Mesenchymal stem cell (in vitro differentiated cells and primary cell): ENCODE measurements at regions not wholly inside any gene's neighbourhood (a gene's known extent, or its start where the extent isn't known, plus 50 kb on each side); places are given as distances from the start of the nearest gene placed in this dataset.
"Not testable (repeated sequence)": the region's sequence is repeated elsewhere in the genome, so short reads cannot be mapped to it uniquely, and the experiment has no call there.

Experiments used
- DNase-seq: peaks from one replicate; pipeline ENCODE4 v3.0.0-alpha.2; 2013
- H2AFZ ChIP-seq: one replicate; pipeline ENCODE4 v1.6.1; 2013; ENCODE audit warnings: low read depth, mild to moderate bottlenecking, control low read depth, inconsistent platforms, low read length, moderate library complexity
- H2AK5ac ChIP-seq: 2 replicates; pipeline ENCODE4 v1.6.1; 2013; ENCODE audit warnings: low read length, moderate library complexity, mild to moderate bottlenecking, inconsistent platforms; ENCODE audit not compliant: severe bottlenecking
- H2BK120ac ChIP-seq: one replicate; pipeline ENCODE4 v1.6.1; 2013; ENCODE audit warnings: low read depth, mild to moderate bottlenecking, inconsistent platforms, low read length, moderate library complexity
- H2BK12ac ChIP-seq, 2 experiments: one replicate each; pipeline ENCODE4 v1.6.1; 2013; ENCODE audit warnings: inconsistent platforms in 2 of 2, low read length in 2 of 2, mild to moderate bottlenecking in 2 of 2, moderate library complexity in 2 of 2, control low read depth in 1 of 2
- H2BK15ac ChIP-seq: one replicate; pipeline ENCODE4 v1.6.1; 2013; ENCODE audit warnings: mild to moderate bottlenecking, low read depth, inconsistent platforms; ENCODE audit not compliant: poor library complexity, severe bottlenecking
- H2BK5ac ChIP-seq: 2 replicates; pipeline ENCODE4 v1.6.1; 2013; ENCODE audit warnings: low read depth, mild to moderate bottlenecking, low read length, control low read depth, inconsistent platforms; ENCODE audit not compliant: poor library complexity, severe bottlenecking
- H3K14ac ChIP-seq, 2 experiments: one replicate each; pipeline ENCODE4 v1.6.1; 2013; ENCODE audit warnings: inconsistent platforms in 2 of 2, low read length in 2 of 2, control low read depth in 1 of 2, mild to moderate bottlenecking in 1 of 2, moderate library complexity in 1 of 2
- H3K18ac ChIP-seq, 2 experiments: one replicate each; pipeline ENCODE4 v1.6.1; 2013; ENCODE audit warnings: inconsistent platforms in 2 of 2, low read length in 2 of 2, control low read depth in 1 of 2, low read depth in 1 of 2, mild to moderate bottlenecking in 1 of 2
- H3K23ac ChIP-seq, 2 experiments: one replicate each; pipeline ENCODE4 v1.6.1; 2013; ENCODE audit warnings: inconsistent platforms in 2 of 2, low read length in 2 of 2, mild to moderate bottlenecking in 2 of 2, moderate library complexity in 2 of 2, control low read depth in 1 of 2
- H3K27ac ChIP-seq: 2 replicates; pipeline ENCODE4 v1.5.1; 2013; ENCODE audit warnings: mild to moderate bottlenecking, moderate library complexity, low read length, control low read depth, inconsistent platforms; ENCODE audit not compliant: poor library complexity, severe bottlenecking
- H3K27me3 ChIP-seq, 2 experiments: 2 replicates each; pipeline versions ENCODE4 v1.6.1 to v1.7.0; 2013; ENCODE audit warnings: low read length in 2 of 2, mild to moderate bottlenecking in 2 of 2, moderate library complexity in 2 of 2, control low read depth in 1 of 2, inconsistent platforms in 1 of 2; ENCODE audit not compliant: control insufficient read depth in 1 of 2, insufficient read depth in 1 of 2
- H3K36me3 ChIP-seq, 2 experiments: 2 replicates each; pipeline versions ENCODE4 v1.6.1 to v1.7.0; 2013; ENCODE audit warnings: low read length in 2 of 2, control low read depth in 1 of 2, inconsistent platforms in 1 of 2, low read depth in 1 of 2, mild to moderate bottlenecking in 1 of 2; ENCODE audit not compliant: insufficient read depth in 2 of 2, control insufficient read depth in 1 of 2
- H3K4ac ChIP-seq, 2 experiments: one replicate each; pipeline ENCODE4 v1.6.1; 2013; ENCODE audit warnings: inconsistent platforms in 2 of 2, low read length in 2 of 2, mild to moderate bottlenecking in 2 of 2, moderate library complexity in 2 of 2, control low read depth in 1 of 2, low read depth in 1 of 2
- H3K4me1 ChIP-seq: 2 replicates; pipeline ENCODE4 v1.6.1; 2013; ENCODE audit warnings: low read depth, low read length, control low read depth; ENCODE audit not compliant: control insufficient read depth, insufficient read depth
- H3K4me2 ChIP-seq: 2 replicates; pipeline ENCODE4 v1.6.1; 2013; ENCODE audit warnings: low read length, mild to moderate bottlenecking, inconsistent platforms; ENCODE audit not compliant: poor library complexity, severe bottlenecking
- H3K4me3 ChIP-seq, 2 experiments: 2 replicates each; pipeline versions ENCODE4 v1.5.1 to v1.7.0; 2013; ENCODE audit warnings: low read length in 2 of 2, mild to moderate bottlenecking in 2 of 2, control low read depth in 1 of 2, low read depth in 1 of 2; ENCODE audit not compliant: insufficient read depth in 1 of 2
- H3K79me1 ChIP-seq: replicated peaks from 2 replicates; pipeline ENCODE4 v1.6.1; 2013; ENCODE audit warnings: mild to moderate bottlenecking, control low read depth, low read length, inconsistent platforms; ENCODE audit not compliant: poor library complexity, severe bottlenecking
- H3K9ac ChIP-seq: 2 replicates; pipeline ENCODE4 v1.7.0; 2013; ENCODE audit warnings: mild to moderate bottlenecking, low read length, moderate library complexity
- H3K9me3 ChIP-seq: 2 replicates; pipeline ENCODE4 v1.7.0; 2013; ENCODE audit warnings: mild to moderate bottlenecking, low read length; ENCODE audit not compliant: control insufficient read depth
- H4K8ac ChIP-seq: one replicate; pipeline ENCODE4 v1.6.1; 2013; ENCODE audit warnings: inconsistent platforms, mild to moderate bottlenecking, low read length, moderate library complexity
- H4K91ac ChIP-seq: one replicate; pipeline ENCODE4 v1.6.1; 2013; ENCODE audit warnings: mild to moderate bottlenecking, low read length, inconsistent platforms
- WGBS: methylation state at CpG from one replicate; pipeline ENCODE4 v1.1.7; 2013; ENCODE audit warnings: mixed read lengths; 5-methylcytosine and 5-hydroxymethylcytosine counted together

DNA sequence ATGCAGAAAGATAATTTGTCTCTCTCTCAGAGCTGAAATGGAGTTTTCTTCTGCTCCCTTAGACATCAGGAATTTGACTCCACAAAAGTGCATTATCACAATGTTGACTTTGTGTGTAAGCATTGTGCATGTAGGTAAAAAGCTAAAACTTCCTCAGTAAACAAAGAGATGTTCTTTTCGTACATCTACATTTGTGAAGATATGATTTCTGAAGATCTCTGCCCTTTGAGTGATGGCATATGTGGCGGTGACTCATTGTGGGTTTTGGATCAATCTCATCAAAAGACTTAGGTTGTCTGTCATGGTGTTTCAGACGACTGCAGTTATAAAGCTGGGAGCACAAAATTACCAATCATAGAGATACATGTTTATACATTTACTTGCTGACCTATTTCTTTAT lies 411.4 kb upstream of the LMO3 start:
- WGBS, result 71% methylated on average over 1 of the region's 3 CpGs
- no peak overlapping the region for H3K9ac ChIP-seq
- H3K4me1 ChIP-seq, result no peaks in the 10 kb centered on the region
- H2BK15ac ChIP-seq, result no peak overlapping the region
- H3K14ac ChIP-seq, result no peak overlapping the region
- H2BK120ac ChIP-seq, result no peak overlapping the region
- H3K4ac ChIP-seq, result no peak overlapping the region
- H3K18ac ChIP-seq, result no peak overlapping the region
- no peak overlapping the region for H3K4me3 ChIP-seq
- no peaks in the 10 kb centered on the region for H3K79me1 ChIP-seq
- no peaks in the 10 kb centered on the region for H3K27me3 ChIP-seq
- no peaks in the 10 kb centered on the region for H3K36me3 ChIP-seq
- H2AK5ac ChIP-seq, result no peak overlapping the region
- no peak overlapping the region for H4K8ac ChIP-seq
- no peak overlapping the region for H2BK12ac ChIP-seq
- no peak overlapping the region for H2AFZ ChIP-seq
- no peak overlapping the region for H2BK5ac ChIP-seq
- DNase-seq, result no peak
- H3K9me3 ChIP-seq, result no peaks in the 10 kb centered on the region
- no peak overlapping the region for H3K23ac ChIP-seq
- no peak overlapping the region for H3K4me2 ChIP-seq
- no peak overlapping the region for H4K91ac ChIP-seq
- H3K27ac ChIP-seq, result no peak overlapping the region

DNA sequence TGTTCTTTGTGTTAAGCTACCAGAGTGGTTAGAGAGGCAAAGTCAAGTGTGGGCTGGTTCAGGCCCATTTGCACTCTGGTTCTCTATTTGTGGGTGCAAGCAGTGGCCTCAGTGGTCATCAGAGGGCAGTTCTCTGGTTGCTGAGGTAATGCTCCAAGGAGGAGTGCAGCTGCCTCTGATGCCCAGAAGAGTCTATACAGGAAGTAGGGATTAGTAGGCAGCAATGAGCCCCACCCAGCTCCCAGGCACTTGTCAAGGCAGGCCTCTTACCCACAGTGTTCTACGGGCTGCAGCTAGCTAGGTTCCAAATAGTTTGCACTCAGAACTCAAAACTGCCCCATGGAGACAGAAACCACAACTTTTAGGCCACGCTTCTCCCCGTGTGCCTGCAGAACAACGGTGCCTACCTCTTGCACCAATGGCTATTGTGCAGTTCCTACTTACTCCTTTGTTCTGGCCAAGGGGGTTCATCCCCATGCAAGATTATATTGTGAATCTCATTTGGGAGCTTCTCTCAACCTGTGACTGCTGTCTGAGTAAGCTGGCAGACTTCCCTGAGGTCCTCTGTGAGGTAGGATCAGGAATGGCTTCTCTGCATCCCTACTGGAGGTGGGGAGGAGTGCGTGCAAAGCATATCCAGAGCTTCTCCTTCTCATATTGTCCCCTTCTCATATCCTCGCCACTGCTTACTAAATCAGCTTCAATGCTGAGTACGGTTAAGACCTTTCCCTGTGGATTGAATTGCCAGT lies 410.3 kb upstream of the LMO3 start:
- Histone ChIP-seq H3K27me3 (no peaks in the 10 kb centered on the region), H3K4ac (no peak overlapping the region)

DNA sequence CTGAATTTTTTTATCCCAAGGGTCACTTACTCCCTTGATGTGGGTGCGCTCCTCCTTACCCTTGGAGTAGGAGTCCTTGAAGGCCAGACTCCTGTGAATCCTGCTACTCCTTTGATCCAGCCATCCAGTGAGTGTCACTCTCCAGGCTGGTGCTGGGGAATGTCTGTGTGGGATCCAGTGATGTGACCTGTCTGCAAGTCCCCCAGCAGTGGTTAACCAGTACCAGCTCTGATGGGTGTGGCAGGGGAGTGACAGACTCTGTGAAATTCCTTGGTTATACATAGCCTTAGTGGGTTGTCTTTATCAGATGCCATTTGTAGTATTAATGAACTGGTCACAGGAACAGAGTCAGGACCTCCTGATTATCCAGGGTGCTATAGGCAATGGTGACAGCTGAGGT lies 409.5 kb upstream of the LMO3 start:
- H3K18ac ChIP-seq, result no peak overlapping the region
- H3K9ac ChIP-seq, result no peak overlapping the region
- H2BK15ac ChIP-seq, result no peak overlapping the region
- no peak overlapping the region for H2AFZ ChIP-seq
- no peak overlapping the region for H3K23ac ChIP-seq
- H4K8ac ChIP-seq, result no peak overlapping the region
- no peak overlapping the region for H3K4me2 ChIP-seq
- no peak for DNase-seq
- H3K4me1 ChIP-seq, result no peaks in the 10 kb centered on the region
- H3K9me3 ChIP-seq, result no peaks in the 10 kb centered on the region
- WGBS, result 70% methylated on average over 1 of the region's 1 CpG
- H3K27ac ChIP-seq, result no peak overlapping the region
- H3K36me3 ChIP-seq, result no peaks in the 10 kb centered on the region
- no peak overlapping the region for H3K4ac ChIP-seq
- H3K4me3 ChIP-seq, result no peak overlapping the region
- no peaks in the 10 kb centered on the region for H3K79me1 ChIP-seq
- no peak overlapping the region for H2BK12ac ChIP-seq
- H2BK120ac ChIP-seq, result no peak overlapping the region
- H2AK5ac ChIP-seq, result no peak overlapping the region
- no peak overlapping the region for H3K14ac ChIP-seq
- H4K91ac ChIP-seq, result no peak overlapping the region
- H2BK5ac ChIP-seq, result no peak overlapping the region
- H3K27me3 ChIP-seq, result no peaks in the 10 kb centered on the region

More for the DNA sequence above, 410.3 kb upstream of the LMO3 start:
- Histone ChIP-seq H3K23ac (no peak overlapping the region), H3K18ac (no peak overlapping the region), H3K4me2 (no peak overlapping the region), H3K79me1 (no peaks in the 10 kb centered on the region), H2BK120ac (no peak overlapping the region), H2BK15ac (no peak overlapping the region), H3K9ac (no peak overlapping the region), H2BK12ac (no peak overlapping the region), H4K91ac (no peak overlapping the region), H3K14ac (no peak overlapping the region), H2AK5ac (no peak overlapping the region), H2AFZ (no peak overlapping the region), H3K9me3 (no peaks in the 10 kb centered on the region), H4K8ac (no peak overlapping the region), H3K4me3 (no peak overlapping the region), H2BK5ac (no peak overlapping the region), H3K36me3 (no peaks in the 10 kb centered on the region), H3K4me1 (no peaks in the 10 kb centered on the region), H3K27ac (no peak overlapping the region)
- DNase-seq, result no peak
- 81% methylated on average over 7 of the region's 7 CpGs for WGBS

DNA sequence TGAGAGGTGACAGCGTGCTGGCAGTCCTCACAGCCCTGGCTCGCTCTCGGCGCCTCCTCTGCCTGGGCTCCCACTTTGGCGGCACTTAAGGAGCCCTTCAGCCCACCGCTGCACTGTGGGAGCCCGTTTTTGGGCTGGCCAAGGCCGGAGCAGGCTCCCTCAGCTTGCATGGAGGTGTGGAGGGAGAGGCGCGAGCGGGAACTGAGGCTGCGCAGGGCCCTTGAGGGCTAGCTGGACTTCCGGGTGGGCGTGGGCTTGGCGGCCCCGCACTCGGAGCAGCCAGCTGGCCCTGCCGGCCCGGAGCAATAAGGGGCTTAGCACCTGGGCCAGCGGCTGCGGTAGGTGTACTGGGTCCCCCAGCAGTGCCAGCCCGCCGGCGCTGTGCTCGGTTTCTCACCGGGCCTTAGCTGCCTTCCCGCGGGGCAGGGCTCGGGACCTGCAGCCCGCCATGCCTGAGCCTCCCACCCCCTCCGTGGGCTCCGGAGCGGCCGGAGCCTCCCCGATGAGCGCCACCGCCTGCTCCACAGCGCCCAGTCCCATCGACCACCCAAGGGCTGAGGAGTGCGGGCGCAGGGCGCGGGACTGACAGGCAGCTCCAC lies 401.6 kb upstream of the LMO3 start:
- not testable (repeated sequence) for H3K14ac ChIP-seq, DNase-seq, H3K4me3 ChIP-seq, H3K9ac ChIP-seq, H2AK5ac ChIP-seq, H3K18ac ChIP-seq, H3K23ac ChIP-seq, H3K36me3 ChIP-seq, H3K9me3 ChIP-seq, H3K4me2 ChIP-seq, H4K8ac ChIP-seq, H2BK5ac ChIP-seq, H2BK15ac ChIP-seq, H3K27me3 ChIP-seq, H3K27ac ChIP-seq, H2BK120ac ChIP-seq, H2BK12ac ChIP-seq, H3K4me1 ChIP-seq, H3K4ac ChIP-seq, H2AFZ ChIP-seq, H3K79me1 ChIP-seq, H4K91ac ChIP-seq
- WGBS, result 92% methylated on average over 43 of the region's 43 CpGs
